Prostate gland (tissue), 2 donors: ENCODE measurements at regions not wholly inside any gene's neighbourhood (a gene's known extent, or its start where the extent isn't known, plus 50 kb on each side); places are given as distances from the start of the nearest gene placed in this dataset.

Experiments
- DNase-seq: peaks from one replicate; pipeline ENCODE4 v3.0.0-alpha.2; 2019; ENCODE audit warnings: low spot score
- H3K27ac ChIP-seq, 2 donors: fragments of 200-600 bp; sonication (generic); 2 replicates each; pipeline ENCODE4 v1.5.1; 2017 to 2019
- H3K27me3 ChIP-seq: fragments of 200-600 bp; sonication (generic); replicated peaks from 2 replicates; pipeline ENCODE4 v1.5.1; 2019; ENCODE audit not compliant: insufficient read depth
- H3K36me3 ChIP-seq, 2 donors: fragments of 200-600 bp; sonication (generic); 1 replicate in 1 of 2; 2 replicates in 1 of 2; pipeline versions ENCODE4 v1.5.1 to v1.8.1; 2017 to 2019
- H3K4me1 ChIP-seq: fragments of 200-600 bp; sonication (generic); replicated peaks from 2 replicates; pipeline ENCODE4 v1.5.1; 2019
- H3K4me3 ChIP-seq, 2 donors: fragments of 200-600 bp; sonication (generic); 2 replicates each; pipeline ENCODE4 v1.5.1; 2017 to 2019
- H3K9me3 ChIP-seq: fragments of 200-600 bp; sonication (generic); 2 replicates; pipeline ENCODE4 v1.5.1; 2017
- CTCF ChIP-seq, 4 experiments: fragments of 200-600 bp in 2 of 4; fragments of 450-650 bp in 2 of 4; sonication (generic) in 2 of 4; IDR thresholded peaks; 1 replicate in 3 of 4; 2 replicates in 1 of 4; pipeline ENCODE4 v1.5.1; 2016 to 2019; ENCODE audit warnings: antibody characterized with exemption in 4 of 4, mild to moderate bottlenecking in 2 of 4, moderate library complexity in 2 of 4
- POLR2A ChIP-seq: fragments of 450-650 bp; IDR thresholded peaks from one replicate; pipeline ENCODE4 v1.6.1; 2016; ENCODE audit warnings: antibody characterized with exemption, mild to moderate bottlenecking
- POLR2AphosphoS5 ChIP-seq: sonication (generic); formaldehyde crosslinking; IDR thresholded peaks from one replicate; pipeline ENCODE4 v1.6.1; 2017; ENCODE audit warnings: antibody characterized with exemption
- WGBS: methylation state at CpG from one replicate; pipeline ENCODE4 v1.1.5; 2018; 5-methylcytosine and 5-hydroxymethylcytosine counted together
- intact Hi-C: fragments of 100-400 bp; cut with DNase I; formaldehyde crosslinking; loops from one replicate; pipeline ENCODE4 v1.14.2; 2022

- H3K36me3 ChIP-seq: no peaks in the 10 kb centered on the region
- H3K4me3 ChIP-seq: no peak overlapping the region
- H3K4me1 ChIP-seq: no peaks in the 10 kb centered on the region
- no peaks in the 10 kb centered on the region for H3K27me3 ChIP-seq
- DNase-seq: no peak
- intact Hi-C loops: loop anchor here (5.0 kb wide), 1 partner anchor 38 kb away; no protein-coding TSS in a partner anchor
- no peak overlapping the region for H3K27ac ChIP-seq
- 40% methylated on average over 5 of the region's 5 CpGs for WGBS
- TF ChIP-seq POLR2A: no peak
- TF ChIP-seq POLR2AphosphoS5: no peak
- TF ChIP-seq CTCF (IDR thresholded peaks at IDR 0.05): no peak
- no peaks in the 10 kb centered on the region for H3K9me3 ChIP-seq
Measured at GRCh38 chr6:144335311-144335861, 50.3 kb downstream of the UTRN start.

GRCh38 chr6:144335914-144336313, 50.8 kb downstream of the UTRN start:
- 85% methylated on average over 5 of the region's 5 CpGs for WGBS
- Histone ChIP-seq H3K36me3 (no peaks in the 10 kb centered on the region), H3K27me3 (no peaks in the 10 kb centered on the region), H3K9me3 (no peaks in the 10 kb centered on the region), H3K27ac (no peak overlapping the region), H3K4me3 (no peak overlapping the region), H3K4me1 (no peaks in the 10 kb centered on the region)
- DNase-seq: no peak
- TF ChIP-seq POLR2A (no peak), POLR2AphosphoS5 (no peak), CTCF (IDR thresholded peaks at IDR 0.05) (no peak)
- intact Hi-C loops: loop anchor here (5.0 kb wide), 1 partner anchor 39 kb away; no protein-coding TSS in a partner anchor

GRCh38 chr6:144336900-144337299, 51.8 kb downstream of the UTRN start:
- no peaks in the 10 kb centered on the region for H3K27me3 ChIP-seq
- TF ChIP-seq CTCF (IDR thresholded peaks at IDR 0.05) (no peak), POLR2A (no peak), POLR2AphosphoS5 (no peak)
- H3K4me3 ChIP-seq: no peak overlapping the region
- DNase-seq: no peak
- no peak overlapping the region for H3K27ac ChIP-seq
- no peaks in the 10 kb centered on the region for H3K4me1 ChIP-seq
- intact Hi-C loops: loop anchor here (5.0 kb wide), 1 partner anchor 40 kb away; no protein-coding TSS in a partner anchor
- H3K36me3 ChIP-seq: no peaks in the 10 kb centered on the region
- 96% methylated on average over 2 of the region's 2 CpGs for WGBS
- H3K9me3 ChIP-seq: no peaks in the 10 kb centered on the region

- Histone ChIP-seq H3K4me3 (no peak overlapping the region), H3K9me3 (no peaks in the 10 kb centered on the region), H3K4me1 (no peaks in the 10 kb centered on the region), H3K27ac (no peak overlapping the region), H3K27me3 (no peaks in the 10 kb centered on the region), H3K36me3 (no peaks in the 10 kb centered on the region)
- DNase-seq: no peak
- no peak for TF ChIP-seq CTCF (IDR thresholded peaks at IDR 0.05)
- TF ChIP-seq POLR2AphosphoS5: no peak
- TF ChIP-seq POLR2A: no peak
- intact Hi-C loops: loop anchor here (5.0 kb wide), 1 partner anchor 41 kb away; no protein-coding TSS in a partner anchor
- 92% methylated on average over 6 of the region's 6 CpGs for WGBS
Measured at GRCh38 chr6:144338474-144338873, 53.3 kb downstream of the UTRN start.

- peak overlapping the region in 1 of 2 donors; percentile 9 for H3K27ac ChIP-seq
- no peaks in the 10 kb centered on the region for H3K36me3 ChIP-seq
- no peak overlapping the region for H3K4me3 ChIP-seq
- H3K9me3 ChIP-seq: no peaks in the 10 kb centered on the region
- TF ChIP-seq POLR2AphosphoS5 (no peak), POLR2A (no peak), CTCF (IDR thresholded peaks at IDR 0.05) (no peak)
- DNase-seq: no peak
- H3K27me3 ChIP-seq: no peaks in the 10 kb centered on the region
- H3K4me1 ChIP-seq: no peaks in the 10 kb centered on the region
- intact Hi-C loops: loop anchor here (5.0 kb wide), 1 partner anchor 42 kb away; no protein-coding TSS in a partner anchor
Measured at GRCh38 chr6:144338951-144339700, 54.0 kb downstream of the UTRN start.
